Erythroblast (primary cell): ENCODE measurements at regions not wholly inside any gene's neighbourhood (a gene's known extent, or its start where the extent isn't known, plus 50 kb on each side); places are given as distances from the start of the nearest gene placed in this dataset.

Experiments
- DNase-seq, 2 experiments: peaks; one replicate each; lab custom pipeline; 2025; lab: John Stamatoyannopoulos, UW
- GATA1 ChIP-seq: IDR thresholded peaks from 2 replicates; pipeline ENCODE4 v1.6.1; 2011; ENCODE audit warnings: low read depth, mild to moderate bottlenecking, control low read depth, low read length, moderate library complexity
- POLR2A ChIP-seq: IDR thresholded peaks from 2 replicates; pipeline ENCODE4 v1.6.1; 2011; ENCODE audit warnings: mild to moderate bottlenecking, low read length

- no peak for DNase-seq
- TF ChIP-seq POLR2A (no peak), GATA1 (no peak)
Measured at GRCh38 chr9:79884546-79884945, 312.8 kb downstream of the TLE4 start.

GRCh38 chr9:79883073-79883645 is 311.4 kb downstream of the TLE4 start:
- no peak for DNase-seq
- no peak for TF ChIP-seq POLR2A
- no peak for TF ChIP-seq GATA1

GRCh38 chr9:79880626-79881025 is 308.9 kb downstream of the TLE4 start:
- no peak for DNase-seq
- no peak for TF ChIP-seq GATA1
- no peak for TF ChIP-seq POLR2A

- DNase-seq: no peak
- TF ChIP-seq GATA1 (no peak), POLR2A (no peak)
Measured at GRCh38 chr9:79877943-79878602, 306.3 kb downstream of the TLE4 start.

- TF ChIP-seq POLR2A (no peak), GATA1 (no peak)
- DNase-seq: no peak
Measured at GRCh38 chr9:79868567-79869189, 296.9 kb downstream of the TLE4 start.

GRCh38 chr9:79862921-79863890 is 291.4 kb downstream of the TLE4 start:
- DNase-seq: no peak

GRCh38 chr9:79858508-79858907 is 286.7 kb downstream of the TLE4 start:
- no peak for TF ChIP-seq POLR2A
- TF ChIP-seq GATA1: no peak
- DNase-seq: peak in 1 of 2 experiments; percentile 2

More at GRCh38 chr9:79862921-79863890, 291.4 kb downstream of the TLE4 start:
- no peak for TF ChIP-seq POLR2A
- TF ChIP-seq GATA1: no peak

- no peak for TF ChIP-seq GATA1
- TF ChIP-seq POLR2A: no peak
- no peak for DNase-seq
Measured at GRCh38 chr9:79857188-79857587, 285.4 kb downstream of the TLE4 start.

- DNase-seq: no peak
- TF ChIP-seq POLR2A (no peak), GATA1 (no peak)
Measured at GRCh38 chr9:79847074-79847473, 275.3 kb downstream of the TLE4 start.

GRCh38 chr9:79829566-79830302 is 258.0 kb downstream of the TLE4 start:
- no peak for DNase-seq
- TF ChIP-seq GATA1 (no peak), POLR2A (no peak)

GRCh38 chr9:79824265-79824664 is 252.5 kb downstream of the TLE4 start:
- no peak for DNase-seq
- no peak for TF ChIP-seq POLR2A
- TF ChIP-seq GATA1: no peak

- no peak for TF ChIP-seq GATA1
- TF ChIP-seq POLR2A: no peak
- DNase-seq: no peak
Measured at GRCh38 chr9:79817438-79818004, 245.8 kb downstream of the TLE4 start.
